NCI-H748 treated with DMSO at 0.1 percent for 48 hours (cell line): ENCODE measurements at regions not wholly inside any gene's neighbourhood (a gene's known extent, or its start where the extent isn't known, plus 50 kb on each side); places are given as distances from the start of the nearest gene placed in this dataset.

Source experiments
- DNase-seq: peaks from one replicate; lab custom pipeline; 2025; lab: John Stamatoyannopoulos, UW

GRCh38 chr2:62565309-62565908 lies 59.4 kb upstream of the TMEM17 start:
- DNase-seq: no peak

GRCh38 chr2:62564380-62565137 lies 58.6 kb upstream of the TMEM17 start:
- no peak for DNase-seq

GRCh38 chr2:62561586-62561985 lies 55.6 kb upstream of the TMEM17 start:
- no peak for DNase-seq

- DNase-seq: no peak
Measured at GRCh38 chr2:62559582-62559981, 53.6 kb upstream of the TMEM17 start.

- no peak for DNase-seq
Measured at GRCh38 chr2:62558743-62559142, 52.7 kb upstream of the TMEM17 start.

GRCh38 chr2:62556086-62556485 lies 50.1 kb upstream of the TMEM17 start:
- no peak for DNase-seq
